SK-N-SH treated with all-trans-retinoic acid at 6 μM for 48 hours (cell line): ENCODE measurements at regions not wholly inside any gene's neighbourhood (a gene's known extent, or its start where the extent isn't known, plus 50 kb on each side); places are given as distances from the start of the nearest gene placed in this dataset.

Source experiments
- BACH2 ChIP-seq: fragments of 250-450 bp; sonication (Bioruptor Pico); IDR thresholded peaks from 2 replicates; pipeline ENCODE4 v1.9.0; 2021; ENCODE audit warnings: mild to moderate bottlenecking, borderline replicate concordance
- CSRNP3 ChIP-seq: fragments of 250-450 bp; sonication (Bioruptor Pico); IDR thresholded peaks from 2 replicates; pipeline ENCODE4 v1.5.1; 2021; ENCODE audit warnings: mild to moderate bottlenecking, moderate library complexity
- GLIS3 ChIP-seq: fragments of 250-450 bp; sonication (Bioruptor Pico); IDR thresholded peaks from 2 replicates; pipeline ENCODE4 v1.5.0; 2020; ENCODE audit warnings: mild to moderate bottlenecking, moderate library complexity
- ISL1 ChIP-seq: fragments of 250-450 bp; sonication (Bioruptor Pico); IDR thresholded peaks from 2 replicates; pipeline ENCODE4 v2.1.2; 2022; ENCODE audit warnings: mild to moderate bottlenecking, moderate library complexity
- OSR1 ChIP-seq: fragments of 250-450 bp; sonication (Bioruptor Pico); IDR thresholded peaks from 2 replicates; pipeline ENCODE4 v1.8.0; 2022; ENCODE audit warnings: moderate library complexity, mild to moderate bottlenecking, inconsistent platforms
- PPARA ChIP-seq: fragments of 250-450 bp; sonication (Bioruptor Pico); IDR thresholded peaks from 2 replicates; pipeline ENCODE4 v1.5.0; 2020; ENCODE audit warnings: mild to moderate bottlenecking, borderline replicate concordance
- ZFP30 ChIP-seq: fragments of 450-650 bp; formaldehyde crosslinking; IDR thresholded peaks from 2 replicates; pipeline ENCODE4 v1.5.0; 2022; ENCODE audit warnings: mild to moderate bottlenecking, moderate library complexity
- ZNF565 ChIP-seq: fragments of 450-650 bp; formaldehyde crosslinking; conservative IDR thresholded peaks from 2 replicates; pipeline ENCODE4 v1.5.0; 2020; ENCODE audit warnings: low read depth, mild to moderate bottlenecking, moderate library complexity
- ZNF70 ChIP-seq: fragments of 450-650 bp; formaldehyde crosslinking; IDR thresholded peaks from 2 replicates; pipeline ENCODE4 v1.5.0; 2020; ENCODE audit warnings: mild to moderate bottlenecking, moderate library complexity
- ZNF8 ChIP-seq: fragments of 450-650 bp; formaldehyde crosslinking; IDR thresholded peaks from 2 replicates; pipeline ENCODE4 v1.5.0; 2020; ENCODE audit warnings: mild to moderate bottlenecking, moderate library complexity
- TF ChIP-seq, protein P1 (sequence below): fragments of 250-450 bp; sonication (Bioruptor Pico); IDR thresholded peaks from 2 replicates; pipeline ENCODE4 v1.8.0; 2020; ENCODE audit warnings: mild to moderate bottlenecking, moderate library complexity, borderline replicate concordance
- TF ChIP-seq, protein P2 (sequence below): fragments of 250-450 bp; sonication (Bioruptor Pico); IDR thresholded peaks from 2 replicates; pipeline ENCODE4 v1.5.0; 2020; ENCODE audit warnings: mild to moderate bottlenecking, moderate library complexity

GRCh38 chr2:42864641-42865280 is 72.4 kb upstream of the HAAO start:
- TF ChIP-seq, protein P1, sequence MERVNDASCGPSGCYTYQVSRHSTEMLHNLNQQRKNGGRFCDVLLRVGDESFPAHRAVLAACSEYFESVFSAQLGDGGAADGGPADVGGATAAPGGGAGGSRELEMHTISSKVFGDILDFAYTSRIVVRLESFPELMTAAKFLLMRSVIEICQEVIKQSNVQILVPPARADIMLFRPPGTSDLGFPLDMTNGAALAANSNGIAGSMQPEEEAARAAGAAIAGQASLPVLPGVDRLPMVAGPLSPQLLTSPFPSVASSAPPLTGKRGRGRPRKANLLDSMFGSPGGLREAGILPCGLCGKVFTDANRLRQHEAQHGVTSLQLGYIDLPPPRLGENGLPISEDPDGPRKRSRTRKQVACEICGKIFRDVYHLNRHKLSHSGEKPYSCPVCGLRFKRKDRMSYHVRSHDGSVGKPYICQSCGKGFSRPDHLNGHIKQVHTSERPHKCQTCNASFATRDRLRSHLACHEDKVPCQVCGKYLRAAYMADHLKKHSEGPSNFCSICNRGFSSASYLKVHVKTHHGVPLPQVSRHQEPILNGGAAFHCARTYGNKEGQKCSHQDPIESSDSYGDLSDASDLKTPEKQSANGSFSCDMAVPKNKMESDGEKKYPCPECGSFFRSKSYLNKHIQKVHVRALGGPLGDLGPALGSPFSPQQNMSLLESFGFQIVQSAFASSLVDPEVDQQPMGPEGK (CRISPR knock-in tag) = no peak
- no peak for TF ChIP-seq ISL1 (CRISPR knock-in tag)
- no peak for TF ChIP-seq ZNF565
- no peak for TF ChIP-seq ZNF8 (CRISPR knock-in tag)
- no peak for TF ChIP-seq CSRNP3
- no peak for TF ChIP-seq ZNF70
- TF ChIP-seq, protein P2, sequence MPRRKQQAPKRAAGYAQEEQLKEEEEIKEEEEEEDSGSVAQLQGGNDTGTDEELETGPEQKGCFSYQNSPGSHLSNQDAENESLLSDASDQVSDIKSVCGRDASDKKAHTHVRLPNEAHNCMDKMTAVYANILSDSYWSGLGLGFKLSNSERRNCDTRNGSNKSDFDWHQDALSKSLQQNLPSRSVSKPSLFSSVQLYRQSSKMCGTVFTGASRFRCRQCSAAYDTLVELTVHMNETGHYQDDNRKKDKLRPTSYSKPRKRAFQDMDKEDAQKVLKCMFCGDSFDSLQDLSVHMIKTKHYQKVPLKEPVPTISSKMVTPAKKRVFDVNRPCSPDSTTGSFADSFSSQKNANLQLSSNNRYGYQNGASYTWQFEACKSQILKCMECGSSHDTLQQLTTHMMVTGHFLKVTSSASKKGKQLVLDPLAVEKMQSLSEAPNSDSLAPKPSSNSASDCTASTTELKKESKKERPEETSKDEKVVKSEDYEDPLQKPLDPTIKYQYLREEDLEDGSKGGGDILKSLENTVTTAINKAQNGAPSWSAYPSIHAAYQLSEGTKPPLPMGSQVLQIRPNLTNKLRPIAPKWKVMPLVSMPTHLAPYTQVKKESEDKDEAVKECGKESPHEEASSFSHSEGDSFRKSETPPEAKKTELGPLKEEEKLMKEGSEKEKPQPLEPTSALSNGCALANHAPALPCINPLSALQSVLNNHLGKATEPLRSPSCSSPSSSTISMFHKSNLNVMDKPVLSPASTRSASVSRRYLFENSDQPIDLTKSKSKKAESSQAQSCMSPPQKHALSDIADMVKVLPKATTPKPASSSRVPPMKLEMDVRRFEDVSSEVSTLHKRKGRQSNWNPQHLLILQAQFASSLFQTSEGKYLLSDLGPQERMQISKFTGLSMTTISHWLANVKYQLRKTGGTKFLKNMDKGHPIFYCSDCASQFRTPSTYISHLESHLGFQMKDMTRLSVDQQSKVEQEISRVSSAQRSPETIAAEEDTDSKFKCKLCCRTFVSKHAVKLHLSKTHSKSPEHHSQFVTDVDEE (CRISPR knock-in tag) = no peak
- no peak for TF ChIP-seq OSR1 (CRISPR knock-in tag)
- TF ChIP-seq PPARA (CRISPR knock-in tag) = no peak
- no peak for TF ChIP-seq GLIS3
- no peak for TF ChIP-seq BACH2 (CRISPR knock-in tag)
- TF ChIP-seq ZFP30 (CRISPR knock-in tag) = no peak
